Peyer's patch (tissue), 4 donors: ENCODE measurements at regions not wholly inside any gene's neighbourhood (a gene's known extent, or its start where the extent isn't known, plus 50 kb on each side); places are given as distances from the start of the nearest gene placed in this dataset.
A peak's percentile ranks its signal among the peaks of the same experiment; 100 is the strongest.

Source experiments
- DNase-seq, 3 donors: peaks; one replicate each; pipeline ENCODE4 v3.0.0-alpha.2; 2017 to 2019
- H3K27ac ChIP-seq, 4 donors: fragments of 200-600 bp; sonication (generic); one replicate each; pipeline ENCODE4 v1.5.1; 2016 to 2019
- H3K27me3 ChIP-seq, 2 donors: fragments of 200-600 bp; sonication (generic); one replicate each; pipeline ENCODE4 v1.5.1; 2019
- H3K36me3 ChIP-seq, 3 donors: fragments of 200-600 bp; sonication (generic); one replicate each; pipeline ENCODE4 v1.5.1; 2016 to 2019
- H3K4me1 ChIP-seq, 4 donors: fragments of 200-600 bp; sonication (generic); one replicate each; pipeline ENCODE4 v1.5.1; 2016 to 2019
- H3K4me3 ChIP-seq, 4 donors: fragments of 200-600 bp; sonication (generic); 1 replicate in 3 of 4; 2 replicates in 1 of 4; pipeline ENCODE4 v1.5.1; 2016 to 2019; ENCODE audit warnings: mild to moderate bottlenecking in 1 of 4
- H3K9me3 ChIP-seq, 4 donors: fragments of 200-600 bp; sonication (generic); one replicate each; pipeline ENCODE4 v1.5.1; 2016 to 2019; ENCODE audit warnings: mild to moderate bottlenecking in 1 of 4
- POLR2A ChIP-seq, 2 donors: fragments of 450-650 bp; IDR thresholded peaks; one replicate each; pipeline ENCODE4 v1.5.1; 2017; ENCODE audit warnings: antibody characterized with exemption in 2 of 2, mild to moderate bottlenecking in 2 of 2, moderate library complexity in 2 of 2
- TF ChIP-seq, protein P1 (sequence below), 6 experiments: fragments of 450-650 bp in 4 of 6; fragments of 200-600 bp in 2 of 6; sonication (generic) in 1 of 6; IDR thresholded peaks; one replicate each; pipeline ENCODE4 v1.5.1; 2017 to 2019; ENCODE audit warnings: antibody characterized with exemption in 6 of 6, mild to moderate bottlenecking in 3 of 6, moderate library complexity in 1 of 6

- TF ChIP-seq, protein P1, sequence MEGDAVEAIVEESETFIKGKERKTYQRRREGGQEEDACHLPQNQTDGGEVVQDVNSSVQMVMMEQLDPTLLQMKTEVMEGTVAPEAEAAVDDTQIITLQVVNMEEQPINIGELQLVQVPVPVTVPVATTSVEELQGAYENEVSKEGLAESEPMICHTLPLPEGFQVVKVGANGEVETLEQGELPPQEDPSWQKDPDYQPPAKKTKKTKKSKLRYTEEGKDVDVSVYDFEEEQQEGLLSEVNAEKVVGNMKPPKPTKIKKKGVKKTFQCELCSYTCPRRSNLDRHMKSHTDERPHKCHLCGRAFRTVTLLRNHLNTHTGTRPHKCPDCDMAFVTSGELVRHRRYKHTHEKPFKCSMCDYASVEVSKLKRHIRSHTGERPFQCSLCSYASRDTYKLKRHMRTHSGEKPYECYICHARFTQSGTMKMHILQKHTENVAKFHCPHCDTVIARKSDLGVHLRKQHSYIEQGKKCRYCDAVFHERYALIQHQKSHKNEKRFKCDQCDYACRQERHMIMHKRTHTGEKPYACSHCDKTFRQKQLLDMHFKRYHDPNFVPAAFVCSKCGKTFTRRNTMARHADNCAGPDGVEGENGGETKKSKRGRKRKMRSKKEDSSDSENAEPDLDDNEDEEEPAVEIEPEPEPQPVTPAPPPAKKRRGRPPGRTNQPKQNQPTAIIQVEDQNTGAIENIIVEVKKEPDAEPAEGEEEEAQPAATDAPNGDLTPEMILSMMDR (IDR thresholded peaks at IDR 0.05), result no peak
- TF ChIP-seq POLR2A (IDR thresholded peaks at IDR 0.05), result no peak
- Histone ChIP-seq H3K27ac (no peak overlapping the region), H3K27me3 (no peaks in the 10 kb centered on the region), H3K36me3 (no peaks in the 10 kb centered on the region), H3K4me1 (peaks cover 0 to 5% (median 0%) of the 10 kb centered on the region in 4 donors), H3K9me3 (no peaks in the 10 kb centered on the region), H3K4me3 (no peak overlapping the region)
- DNase-seq, result no peak
Measured at GRCh38 chr2:114161371-114161770, 271.5 kb downstream of the ACTR3 start.

DNA sequence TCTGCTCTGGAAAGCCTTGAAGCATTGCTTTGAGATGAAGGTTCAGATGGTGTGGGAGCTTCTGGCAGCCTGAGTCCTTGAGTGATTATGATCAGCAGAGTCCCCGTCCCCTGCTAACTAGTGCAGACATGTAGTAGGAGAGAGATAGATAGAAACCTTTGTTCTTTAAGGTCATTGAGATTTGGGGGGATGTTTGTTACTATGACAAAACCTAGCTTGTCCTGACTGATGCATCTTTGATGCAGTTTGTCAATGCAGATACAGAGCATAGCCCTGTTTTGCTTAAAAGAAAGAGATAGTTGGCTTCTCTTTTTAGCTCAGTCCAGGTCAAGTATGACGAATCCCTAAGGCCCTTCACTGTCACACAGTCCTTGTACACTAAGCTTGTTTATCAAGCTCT, 274.6 kb upstream of the DPP10 start:
- H3K9me3 ChIP-seq, result no peaks in the 10 kb centered on the region
- no peak for DNase-seq
- H3K36me3 ChIP-seq, result no peaks in the 10 kb centered on the region
- H3K27me3 ChIP-seq, result no peaks in the 10 kb centered on the region
- no peaks in the 10 kb centered on the region for H3K4me1 ChIP-seq
- TF ChIP-seq, protein P1 (IDR thresholded peaks at IDR 0.05), result no peak
- no peak for TF ChIP-seq POLR2A (IDR thresholded peaks at IDR 0.05)
- H3K27ac ChIP-seq, result no peak overlapping the region
- H3K4me3 ChIP-seq, result no peak overlapping the region

- TF ChIP-seq POLR2A (IDR thresholded peaks at IDR 0.05), result no peak
- TF ChIP-seq, protein P1 (IDR thresholded peaks at IDR 0.05), result peak in 3 of 6 experiments; percentile 32 to 58 (median 43)
- Histone ChIP-seq H3K27me3 (no peaks in the 10 kb centered on the region), H3K4me1 (no peaks in the 10 kb centered on the region), H3K36me3 (no peaks in the 10 kb centered on the region), H3K4me3 (no peak overlapping the region), H3K27ac (peak overlapping the region in 1 of 4 donors; percentile 19), H3K9me3 (peaks cover 0 to 4% (median 0%) of the 10 kb centered on the region in 4 donors)
- peak in 1 of 3 donors; percentile 56 for DNase-seq
Measured at GRCh38 chr2:114170070-114170469, 272.4 kb upstream of the DPP10 start.

DNA sequence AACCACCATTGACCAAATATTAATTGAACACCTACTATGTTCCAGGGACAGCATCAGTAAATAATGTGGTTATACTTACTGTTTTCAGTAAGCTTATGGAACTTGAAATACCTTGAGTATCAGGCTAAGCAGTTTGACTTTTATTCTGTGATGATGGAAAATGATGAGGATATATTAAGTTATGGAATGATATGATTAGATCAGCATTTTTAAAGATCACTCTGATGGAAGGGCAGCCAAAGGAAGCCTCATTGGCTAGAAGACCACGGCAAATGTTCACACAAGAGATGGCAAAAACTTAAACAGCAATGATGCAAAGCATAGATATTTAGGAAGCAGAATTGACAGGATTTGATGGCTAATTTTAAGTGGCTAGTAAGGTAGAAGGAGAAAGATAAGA, 266.9 kb upstream of the DPP10 start:
- no peak for TF ChIP-seq POLR2A (IDR thresholded peaks at IDR 0.05)
- TF ChIP-seq, protein P1 (IDR thresholded peaks at IDR 0.05), result no peak
- H3K4me3 ChIP-seq, result no peak overlapping the region
- H3K36me3 ChIP-seq, result no peaks in the 10 kb centered on the region
- no peaks in the 10 kb centered on the region for H3K27me3 ChIP-seq
- no peaks in the 10 kb centered on the region for H3K4me1 ChIP-seq
- H3K27ac ChIP-seq, result no peak overlapping the region
- H3K9me3 ChIP-seq, result peaks cover 0 to 4% (median 0%) of the 10 kb centered on the region in 4 donors
- DNase-seq, result no peak

GRCh38 chr2:114185501-114185900, 256.9 kb upstream of the DPP10 start:
- DNase-seq, result no peak
- H3K27ac ChIP-seq, result no peak overlapping the region
- H3K4me3 ChIP-seq, result no peak overlapping the region
- no peaks in the 10 kb centered on the region for H3K27me3 ChIP-seq
- H3K9me3 ChIP-seq, result no peaks in the 10 kb centered on the region
- no peaks in the 10 kb centered on the region for H3K4me1 ChIP-seq
- TF ChIP-seq POLR2A (IDR thresholded peaks at IDR 0.05), result no peak
- TF ChIP-seq, protein P1 (IDR thresholded peaks at IDR 0.05), result no peak
- H3K36me3 ChIP-seq, result no peaks in the 10 kb centered on the region

DNA sequence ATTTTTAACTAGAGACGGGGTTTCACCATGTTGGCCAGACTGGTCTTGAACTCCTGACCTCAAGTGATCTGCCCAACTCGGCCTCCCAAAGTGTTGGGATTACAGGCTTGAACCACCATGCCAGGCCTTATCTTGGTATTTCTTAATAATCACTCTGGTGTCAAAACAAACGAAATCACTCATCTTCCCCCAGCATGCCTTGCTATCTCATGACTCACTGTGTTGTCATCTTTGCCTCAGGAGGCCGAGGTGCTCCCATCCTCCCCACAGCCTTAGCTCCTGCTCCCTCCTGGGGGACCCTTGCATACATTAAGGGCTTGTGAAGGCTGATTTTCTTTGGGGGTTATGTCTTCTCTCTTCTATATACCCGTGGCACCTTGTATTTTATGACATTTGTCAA, 250.1 kb upstream of the DPP10 start:
- H3K4me3 ChIP-seq, result no peak overlapping the region
- H3K36me3 ChIP-seq, result no peaks in the 10 kb centered on the region
- no peaks in the 10 kb centered on the region for H3K4me1 ChIP-seq
- H3K9me3 ChIP-seq, result no peaks in the 10 kb centered on the region
- no peak for DNase-seq
- TF ChIP-seq, protein P1 (IDR thresholded peaks at IDR 0.05), result no peak
- no peak overlapping the region for H3K27ac ChIP-seq
- no peaks in the 10 kb centered on the region for H3K27me3 ChIP-seq
